HFFc6 (cell line): ENCODE measurements at regions not wholly inside any gene's neighbourhood (a gene's known extent, or its start where the extent isn't known, plus 50 kb on each side); places are given as distances from the start of the nearest gene placed in this dataset.
"Not testable (repeated sequence)": the region's sequence is repeated elsewhere in the genome, so short reads cannot be mapped to it uniquely, and the experiment has no call there.

Source experiments
- DNase-seq: peaks from one replicate; pipeline ENCODE4 v3.0.0-alpha.2; 2018
- H3K27ac Mint-ChIP-seq: 2 replicates; pipeline ENCODE4 v1.8.0; 2020; ENCODE audit warnings: mild to moderate bottlenecking, mixed read lengths
- H3K27me3 Mint-ChIP-seq: 2 replicates; pipeline ENCODE4 v1.8.0; 2021; ENCODE audit warnings: mild to moderate bottlenecking, moderate library complexity, mixed read lengths; ENCODE audit not compliant: insufficient read depth
- H3K36me3 Mint-ChIP-seq: 2 replicates; pipeline ENCODE4 v1.8.0; 2021; ENCODE audit warnings: low read depth, mixed read lengths
- H3K4me1 Mint-ChIP-seq: 2 replicates; pipeline ENCODE4 v1.8.0; 2020; ENCODE audit warnings: low read depth, mixed read lengths
- H3K4me3 Mint-ChIP-seq: 2 replicates; pipeline ENCODE4 v1.8.0; 2020; ENCODE audit warnings: mild to moderate bottlenecking, moderate library complexity, mixed read lengths
- H3K9me3 Mint-ChIP-seq: 2 replicates; pipeline ENCODE4 v1.8.0; 2020; ENCODE audit warnings: mild to moderate bottlenecking, mixed read lengths
- TF ChIP-seq, protein P1 (sequence below): fragments of 200-600 bp; sonication (generic); IDR thresholded peaks from 2 replicates; pipeline ENCODE4 v1.5.0; 2021; ENCODE audit warnings: antibody characterized with exemption, mild to moderate bottlenecking

DNA sequence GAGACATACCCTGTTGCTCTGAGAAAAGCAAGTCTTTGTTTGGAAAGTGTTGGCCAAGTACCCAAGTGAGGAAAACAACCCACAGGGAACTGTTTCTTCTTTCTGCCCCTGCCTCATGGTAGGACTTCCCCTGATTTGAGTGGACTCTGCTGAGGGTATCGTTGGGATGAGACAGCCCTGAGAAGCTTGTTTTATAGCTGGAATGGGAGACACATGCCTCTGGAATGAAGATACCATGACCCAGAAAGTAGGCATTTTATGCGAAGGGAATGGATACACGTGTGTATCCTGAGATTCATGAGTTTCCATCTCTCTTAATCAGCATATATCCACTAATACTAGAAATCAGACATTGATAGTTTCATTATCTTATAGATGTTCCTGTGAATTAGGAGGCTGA is 382.3 kb downstream of the ATP23 start:
- TF ChIP-seq, protein P1, sequence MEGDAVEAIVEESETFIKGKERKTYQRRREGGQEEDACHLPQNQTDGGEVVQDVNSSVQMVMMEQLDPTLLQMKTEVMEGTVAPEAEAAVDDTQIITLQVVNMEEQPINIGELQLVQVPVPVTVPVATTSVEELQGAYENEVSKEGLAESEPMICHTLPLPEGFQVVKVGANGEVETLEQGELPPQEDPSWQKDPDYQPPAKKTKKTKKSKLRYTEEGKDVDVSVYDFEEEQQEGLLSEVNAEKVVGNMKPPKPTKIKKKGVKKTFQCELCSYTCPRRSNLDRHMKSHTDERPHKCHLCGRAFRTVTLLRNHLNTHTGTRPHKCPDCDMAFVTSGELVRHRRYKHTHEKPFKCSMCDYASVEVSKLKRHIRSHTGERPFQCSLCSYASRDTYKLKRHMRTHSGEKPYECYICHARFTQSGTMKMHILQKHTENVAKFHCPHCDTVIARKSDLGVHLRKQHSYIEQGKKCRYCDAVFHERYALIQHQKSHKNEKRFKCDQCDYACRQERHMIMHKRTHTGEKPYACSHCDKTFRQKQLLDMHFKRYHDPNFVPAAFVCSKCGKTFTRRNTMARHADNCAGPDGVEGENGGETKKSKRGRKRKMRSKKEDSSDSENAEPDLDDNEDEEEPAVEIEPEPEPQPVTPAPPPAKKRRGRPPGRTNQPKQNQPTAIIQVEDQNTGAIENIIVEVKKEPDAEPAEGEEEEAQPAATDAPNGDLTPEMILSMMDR: no peak
- no peaks in the 10 kb centered on the region for H3K36me3 Mint-ChIP-seq
- H3K27ac Mint-ChIP-seq: no peak overlapping the region
- no peaks in the 10 kb centered on the region for H3K9me3 Mint-ChIP-seq
- DNase-seq: peak; percentile 15
- H3K4me3 Mint-ChIP-seq: no peak overlapping the region
- no peaks in the 10 kb centered on the region for H3K27me3 Mint-ChIP-seq
- H3K4me1 Mint-ChIP-seq: peaks cover 30% of the 10 kb centered on the region

DNA sequence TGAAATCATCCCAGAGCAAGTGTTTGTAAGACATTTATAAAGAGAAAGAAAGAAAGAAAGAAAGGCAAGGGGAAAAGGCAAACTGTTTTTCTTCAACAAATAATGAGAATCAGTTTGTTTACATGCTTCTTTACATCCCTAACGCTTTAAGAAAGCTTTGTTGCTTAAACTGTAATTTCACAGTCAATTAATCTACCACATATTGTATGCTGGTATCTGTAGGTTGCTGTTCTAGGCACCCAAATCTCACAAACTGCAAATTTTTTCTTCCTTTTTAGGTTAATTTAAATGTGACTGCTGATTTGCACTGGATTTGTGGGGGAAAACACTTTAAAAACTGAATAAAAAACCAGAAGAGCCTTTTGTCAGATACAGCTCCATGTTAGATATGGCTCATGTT is 384.2 kb downstream of the ATP23 start:
- H3K36me3 Mint-ChIP-seq: no peaks in the 10 kb centered on the region
- H3K4me3 Mint-ChIP-seq: no peak overlapping the region
- H3K4me1 Mint-ChIP-seq: peaks cover 30% of the 10 kb centered on the region
- no peaks in the 10 kb centered on the region for H3K27me3 Mint-ChIP-seq
- no peak for DNase-seq
- no peaks in the 10 kb centered on the region for H3K9me3 Mint-ChIP-seq
- TF ChIP-seq, protein P1: no peak
- H3K27ac Mint-ChIP-seq: peak overlapping the region; percentile 17; the same call in 1 of the 2 replicates

DNA sequence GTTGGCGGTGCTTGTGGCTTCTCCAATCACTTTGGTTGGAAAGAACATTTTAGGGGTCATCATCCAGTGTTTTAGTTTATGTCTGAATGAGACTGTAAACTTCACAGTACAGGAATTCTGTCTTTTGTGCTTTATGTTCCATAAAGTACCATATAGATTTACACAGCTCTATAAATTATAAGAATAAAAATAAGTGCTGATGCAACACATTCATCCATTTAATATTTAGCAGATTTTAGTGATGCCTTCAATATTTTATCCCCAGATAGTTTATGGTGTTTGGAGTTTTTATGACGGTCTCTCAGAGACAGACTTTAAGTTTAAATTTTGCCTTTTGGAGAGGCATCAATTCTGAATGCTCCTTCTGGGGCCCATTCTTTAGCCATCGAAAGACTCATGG is 385.2 kb downstream of the ATP23 start:
- Mint-ChIP-seq H3K4me1 (peaks cover 30% of the 10 kb centered on the region), H3K9me3 (no peaks in the 10 kb centered on the region), H3K27me3 (no peaks in the 10 kb centered on the region), H3K36me3 (no peaks in the 10 kb centered on the region), H3K4me3 (no peak overlapping the region), H3K27ac (no peak overlapping the region)
- DNase-seq: no peak
- TF ChIP-seq, protein P1: no peak

DNA sequence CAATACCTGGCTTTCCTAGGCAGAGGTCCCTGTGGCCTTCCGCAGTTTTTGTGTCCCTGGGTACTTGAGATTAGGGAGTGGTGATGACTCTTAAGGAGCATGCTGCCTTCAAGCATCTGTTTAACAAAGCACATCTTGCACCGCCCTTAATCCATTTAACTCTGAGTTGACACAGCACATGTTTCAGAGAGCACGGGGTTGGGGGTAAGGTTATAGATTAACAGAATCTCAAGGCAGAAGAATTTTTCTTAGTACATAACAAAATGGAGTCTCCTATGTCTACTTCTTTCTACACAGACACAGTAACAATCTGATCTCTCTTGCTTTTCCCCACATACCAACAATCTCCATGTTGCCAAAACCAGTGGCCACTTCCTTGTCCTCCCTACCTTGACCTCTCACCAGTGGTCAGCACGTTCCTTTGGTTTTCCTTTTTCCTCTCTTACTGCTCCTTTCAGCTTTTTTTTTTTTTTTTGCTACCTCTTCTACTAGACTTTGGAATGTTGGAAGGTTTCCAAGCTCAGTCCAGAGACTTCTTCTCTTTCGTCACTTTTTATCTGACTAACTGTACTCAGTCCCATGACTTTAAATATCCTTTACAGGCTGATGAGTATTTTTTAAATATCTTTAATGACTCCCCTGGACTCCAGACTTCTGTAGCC is 395.3 kb downstream of the ATP23 start:
- H3K4me3 Mint-ChIP-seq, H3K36me3 Mint-ChIP-seq, H3K9me3 Mint-ChIP-seq, H3K27me3 Mint-ChIP-seq: not testable (repeated sequence)
- Mint-ChIP-seq H3K4me1 (peaks cover 30% of the 10 kb centered on the region), H3K27ac (peak overlapping the region; percentile 68)
- DNase-seq: peak; percentile 91

DNA sequence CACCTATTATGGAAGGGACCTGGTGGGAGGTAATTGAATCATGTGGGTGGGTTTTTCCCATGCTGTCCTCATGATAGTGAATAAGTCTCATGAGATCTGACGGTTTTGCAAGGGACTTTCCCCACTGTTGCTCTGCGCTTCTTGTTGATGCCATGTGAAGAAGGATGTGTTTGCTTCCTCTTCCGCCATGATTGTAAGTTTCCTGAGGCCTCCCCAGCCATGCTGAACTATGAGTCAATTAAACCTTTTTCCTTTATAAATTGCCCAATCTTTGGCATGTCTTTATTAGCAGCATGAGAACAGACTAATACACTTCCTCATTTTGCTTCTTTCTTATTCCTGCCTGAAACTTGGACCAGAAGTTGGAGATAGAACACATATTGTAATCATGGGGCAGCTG is 396.2 kb downstream of the ATP23 start:
- not testable (repeated sequence) for H3K36me3 Mint-ChIP-seq, H3K4me3 Mint-ChIP-seq, DNase-seq, H3K27me3 Mint-ChIP-seq, H3K9me3 Mint-ChIP-seq
- Mint-ChIP-seq H3K27ac (peak overlapping the region; percentile 64), H3K4me1 (peaks cover 38% of the 10 kb centered on the region)

DNA sequence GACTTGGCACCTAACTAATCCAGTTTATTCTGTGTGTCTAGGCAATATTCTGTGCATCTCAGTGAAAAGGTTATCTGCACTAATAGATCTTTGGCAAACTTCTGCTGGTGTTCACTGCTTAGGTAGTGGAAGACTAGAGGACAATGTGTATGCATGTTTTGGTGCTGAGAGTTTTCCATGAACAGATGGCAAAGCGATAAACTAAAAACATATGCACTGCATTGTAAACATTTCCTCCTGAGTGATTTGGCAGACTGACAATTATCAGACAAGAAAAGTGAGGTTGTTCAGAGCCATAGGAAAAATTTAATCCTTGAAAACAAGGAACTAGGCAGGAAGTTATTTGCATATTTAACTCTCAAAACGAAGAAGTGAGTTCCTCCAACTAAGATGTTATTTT is 400.4 kb downstream of the ATP23 start:
- Mint-ChIP-seq H3K36me3 (no peaks in the 10 kb centered on the region), H3K4me1 (peaks cover 65% of the 10 kb centered on the region), H3K9me3 (no peaks in the 10 kb centered on the region), H3K27ac (peak overlapping the region; percentile 34; the same call in 1 of the 2 replicates), H3K4me3 (no peak overlapping the region), H3K27me3 (no peaks in the 10 kb centered on the region; the same call in none of the 2 replicates)
- TF ChIP-seq, protein P1: no peak
- peak; percentile 57 for DNase-seq

DNA sequence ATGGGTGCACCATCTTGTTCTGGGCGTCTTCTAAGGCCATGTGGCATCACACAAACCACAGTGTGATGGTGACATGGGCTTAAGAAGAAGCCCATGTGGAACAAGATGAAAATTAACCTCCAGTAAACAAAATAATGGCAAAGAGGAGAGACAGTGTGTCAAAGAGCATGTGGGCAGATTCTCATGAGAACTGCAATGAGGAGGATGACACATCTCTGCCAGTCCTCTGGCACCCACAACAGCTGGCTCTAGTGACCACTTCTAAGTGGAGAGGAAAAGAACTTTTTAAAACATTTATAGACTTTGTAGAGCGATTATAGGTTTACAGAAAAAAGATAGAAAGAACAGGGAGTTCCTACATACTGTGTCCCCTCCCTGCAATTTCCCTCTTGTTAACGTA is 401.4 kb downstream of the ATP23 start:
- Mint-ChIP-seq H3K27ac (no peak overlapping the region; the same call in 1 of the 2 replicates), H3K4me1 (peaks cover 63% of the 10 kb centered on the region), H3K9me3 (no peaks in the 10 kb centered on the region), H3K36me3 (no peaks in the 10 kb centered on the region), H3K4me3 (no peak overlapping the region), H3K27me3 (no peaks in the 10 kb centered on the region; the same call in none of the 2 replicates)
- DNase-seq: no peak
- TF ChIP-seq, protein P1: no peak
